HEK293 (cell line): ENCODE measurements at regions not wholly inside any gene's neighbourhood (a gene's known extent, or its start where the extent isn't known, plus 50 kb on each side); places are given as distances from the start of the nearest gene placed in this dataset.

Experiments used
- CTCF ChIA-PET: fragments of 350-600 bp; formaldehyde crosslinking; extraction: SDS; loops from one replicate; lab custom pipeline; 2021; ENCODE audit warnings: antibody characterized with exemption; lab: Yijun Ruan, JAX
- POLR2A ChIA-PET: fragments of 300-600 bp; formaldehyde crosslinking; extraction: SDS; loops from one replicate; lab custom pipeline; 2020; ENCODE audit warnings: antibody characterized with exemption, inconsistent platforms; lab: Yijun Ruan, JAX
- H3K27ac ChIP-seq: fragments of 200-500 bp; sonication (Bioruptor generic); 2 replicates; pipeline ENCODE4 v1.5.1; 2014; ENCODE audit warnings: low read depth, low read length, control low read depth, inconsistent platforms; ENCODE audit errors: extremely low read depth
- H3K36me3 ChIP-seq, 2 experiments: fragments of 200-500 bp in 1 of 2; sonication (Bioruptor generic) in 1 of 2; 1 replicate in 1 of 2; 2 replicates in 1 of 2; pipeline ENCODE4 v1.5.1; 2014 to 2017; ENCODE audit warnings: inconsistent platforms in 2 of 2, low read length in 2 of 2; ENCODE audit not compliant: control insufficient read depth in 2 of 2, insufficient read depth in 1 of 2
- H3K4me1 ChIP-seq: fragments of 200-500 bp; sonication (Bioruptor generic); 2 replicates; pipeline ENCODE4 v1.5.1; 2014; ENCODE audit warnings: mild to moderate bottlenecking, low read length, inconsistent platforms; ENCODE audit not compliant: control insufficient read depth, insufficient read depth
- H3K4me3 ChIP-seq: 2 replicates; pipeline ENCODE4 v1.5.1; 2011; ENCODE audit warnings: low read depth, mild to moderate bottlenecking, control low read depth, low read length, moderate library complexity
- H3K9me3 ChIP-seq: fragments of 200-500 bp; sonication (Bioruptor generic); 2 replicates; pipeline ENCODE4 v1.5.1; 2014; ENCODE audit warnings: low read depth, low read length, inconsistent platforms; ENCODE audit not compliant: control insufficient read depth, insufficient read depth
- ATF2 ChIP-seq: fragments of 450-650 bp; formaldehyde crosslinking; IDR thresholded peaks from 2 replicates; pipeline ENCODE4 v1.5.1; 2016; ENCODE audit warnings: missing biosample characterization, missing genetic modification characterization, low read depth
- CTCF ChIP-seq: fragments of 450-650 bp; formaldehyde crosslinking; IDR thresholded peaks from 2 replicates; pipeline ENCODE4 v1.5.1; 2016; ENCODE audit warnings: missing biosample characterization, missing genetic modification characterization
- ELK4 ChIP-seq: IDR thresholded peaks from 2 replicates; pipeline ENCODE4 v1.6.1; 2011; ENCODE audit warnings: mild to moderate bottlenecking, low read depth, low read length, borderline replicate concordance
- MYNN ChIP-seq: fragments of 450-650 bp; formaldehyde crosslinking; IDR thresholded peaks from 2 replicates; pipeline ENCODE4 v1.5.1; 2016; ENCODE audit warnings: missing biosample characterization, missing genetic modification characterization, borderline replicate concordance
- SP3 ChIP-seq: fragments of 450-650 bp; formaldehyde crosslinking; IDR thresholded peaks from 2 replicates; pipeline ENCODE4 v1.5.1; 2016; ENCODE audit warnings: missing biosample characterization, missing genetic modification characterization
- ZBTB8A ChIP-seq: fragments of 450-650 bp; formaldehyde crosslinking; IDR thresholded peaks from 2 replicates; pipeline ENCODE4 v1.5.1; 2016; ENCODE audit warnings: missing biosample characterization, missing genetic modification characterization
- ZFP37 ChIP-seq: fragments of 450-650 bp; formaldehyde crosslinking; IDR thresholded peaks from 2 replicates; pipeline ENCODE4 v1.5.1; 2016; ENCODE audit warnings: missing biosample characterization, missing genetic modification characterization
- ZNF10 ChIP-seq: fragments of 450-650 bp; formaldehyde crosslinking; IDR thresholded peaks from 2 replicates; pipeline ENCODE4 v1.5.1; 2017; ENCODE audit warnings: missing biosample characterization, missing genetic modification characterization
- ZNF112 ChIP-seq: fragments of 450-650 bp; formaldehyde crosslinking; IDR thresholded peaks from 2 replicates; pipeline ENCODE4 v1.5.0; 2017; ENCODE audit warnings: missing biosample characterization, missing genetic modification characterization
- ZNF121 ChIP-seq: fragments of 450-650 bp; formaldehyde crosslinking; IDR thresholded peaks from 2 replicates; pipeline ENCODE4 v1.5.1; 2016; ENCODE audit warnings: missing biosample characterization, missing genetic modification characterization
- ZNF138 ChIP-seq: fragments of 450-650 bp; formaldehyde crosslinking; IDR thresholded peaks from 2 replicates; pipeline ENCODE4 v1.5.1; 2016; ENCODE audit warnings: missing biosample characterization, missing genetic modification characterization, borderline replicate concordance
- ZNF146 ChIP-seq: fragments of 450-650 bp; formaldehyde crosslinking; IDR thresholded peaks from 2 replicates; pipeline ENCODE4 v1.5.1; 2016; ENCODE audit warnings: missing biosample characterization, missing genetic modification characterization
- ZNF157 ChIP-seq: fragments of 450-650 bp; formaldehyde crosslinking; IDR thresholded peaks from 2 replicates; pipeline ENCODE4 v1.5.1; 2016; ENCODE audit warnings: missing biosample characterization, missing genetic modification characterization
- ZNF211 ChIP-seq: fragments of 450-650 bp; formaldehyde crosslinking; IDR thresholded peaks from 2 replicates; pipeline ENCODE4 v1.5.1; 2016; ENCODE audit warnings: low read depth, missing biosample characterization, missing genetic modification characterization
- ZNF223 ChIP-seq: fragments of 450-650 bp; formaldehyde crosslinking; IDR thresholded peaks from 2 replicates; pipeline ENCODE4 v1.5.1; 2016; ENCODE audit warnings: missing biosample characterization, missing genetic modification characterization
- ZNF23 ChIP-seq: fragments of 450-650 bp; formaldehyde crosslinking; IDR thresholded peaks from 2 replicates; pipeline ENCODE4 v1.5.1; 2016; ENCODE audit warnings: missing biosample characterization, missing genetic modification characterization, borderline replicate concordance
- ZNF292 ChIP-seq: fragments of 450-650 bp; formaldehyde crosslinking; IDR thresholded peaks from 2 replicates; pipeline ENCODE4 v1.5.1; 2016; ENCODE audit warnings: low read depth, missing biosample characterization, missing genetic modification characterization, borderline replicate concordance
- ZNF302 ChIP-seq: fragments of 450-650 bp; formaldehyde crosslinking; IDR thresholded peaks from 2 replicates; pipeline ENCODE4 v1.5.1; 2016; ENCODE audit warnings: missing biosample characterization, missing genetic modification characterization, low read depth
- ZNF514 ChIP-seq: fragments of 450-650 bp; formaldehyde crosslinking; IDR thresholded peaks from 2 replicates; pipeline ENCODE4 v1.5.1; 2016; ENCODE audit warnings: missing biosample characterization, missing genetic modification characterization
- ZNF544 ChIP-seq: fragments of 450-650 bp; formaldehyde crosslinking; IDR thresholded peaks from 2 replicates; pipeline ENCODE4 v1.5.0; 2017; ENCODE audit warnings: missing biosample characterization, missing genetic modification characterization
- ZNF571 ChIP-seq: fragments of 450-650 bp; formaldehyde crosslinking; IDR thresholded peaks from 2 replicates; pipeline ENCODE4 v1.5.0; 2017; ENCODE audit warnings: missing biosample characterization, missing genetic modification characterization
- ZNF596 ChIP-seq: fragments of 450-650 bp; IDR thresholded peaks from 2 replicates; pipeline ENCODE4 v1.5.0; 2018; ENCODE audit warnings: missing biosample characterization, mild to moderate bottlenecking, missing genetic modification characterization, moderate library complexity
- ZNF600 ChIP-seq: fragments of 450-650 bp; formaldehyde crosslinking; IDR thresholded peaks from 2 replicates; pipeline ENCODE4 v1.5.1; 2016; ENCODE audit warnings: missing biosample characterization, missing genetic modification characterization
- ZNF658 ChIP-seq: fragments of 450-650 bp; formaldehyde crosslinking; IDR thresholded peaks from 2 replicates; pipeline ENCODE4; 2016; ENCODE audit warnings: missing biosample characterization, missing genetic modification characterization
- ZNF660 ChIP-seq: fragments of 450-650 bp; IDR thresholded peaks from 2 replicates; pipeline ENCODE4 v1.5.1; 2018; ENCODE audit warnings: missing biosample characterization, mild to moderate bottlenecking, missing genetic modification characterization
- ZNF701 ChIP-seq: fragments of 450-650 bp; formaldehyde crosslinking; IDR thresholded peaks from 2 replicates; pipeline ENCODE4 v1.5.1; 2016; ENCODE audit warnings: missing biosample characterization, missing genetic modification characterization
- ZNF707 ChIP-seq: fragments of 450-650 bp; formaldehyde crosslinking; IDR thresholded peaks from 2 replicates; pipeline ENCODE4 v1.5.1; 2016; ENCODE audit warnings: missing biosample characterization, missing genetic modification characterization
- ZSCAN4 ChIP-seq: fragments of 450-650 bp; formaldehyde crosslinking; IDR thresholded peaks from 2 replicates; pipeline ENCODE4 v1.5.1; 2017; ENCODE audit warnings: missing biosample characterization, missing genetic modification characterization
- ZSCAN5A ChIP-seq: fragments of 450-650 bp; formaldehyde crosslinking; IDR thresholded peaks from 2 replicates; pipeline ENCODE4 v1.5.1; 2016; ENCODE audit warnings: missing biosample characterization, missing genetic modification characterization

- Histone ChIP-seq H3K9me3 (no peaks in the 10 kb centered on the region), H3K4me3 (no peak overlapping the region), H3K4me1 (no peaks in the 10 kb centered on the region), H3K27ac (no peak overlapping the region), H3K36me3 (no peaks in the 10 kb centered on the region)
- ChIA-PET POLR2A (no interaction called here), CTCF (interaction anchor here (0.8 kb wide), 1 partner anchor 68 kb away, joined by 3 read pairs; no protein-coding TSS in a partner anchor)
- TF ChIP-seq SP3 (no peak), ZSCAN4 (tag by site-specific recombination) (no peak), ZNF701 (tag by site-specific recombination) (no peak), ZNF544 (tag by site-specific recombination) (no peak), ZNF10 (no peak), ZNF658 (tag by site-specific recombination) (no peak), ATF2 (tag by site-specific recombination) (no peak), ZNF146 (no peak), ZNF514 (tag by site-specific recombination) (no peak), ZFP37 (tag by site-specific recombination) (no peak), ELK4 (no peak), ZBTB8A (tag by site-specific recombination) (no peak), MYNN (no peak), ZNF600 (tag by site-specific recombination) (no peak), ZNF112 (tag by site-specific recombination) (no peak), ZNF302 (no peak), ZNF660 (tag by site-specific recombination) (no peak)
These were observed 92.8 kb downstream of the CAVIN4 start for GRCh38 chr9:100670719-100671118.

GRCh38 chr9:100671898-100672297, 94.0 kb downstream of the CAVIN4 start:
- POLR2A ChIA-PET = no interaction called here
- H3K36me3 ChIP-seq = no peaks in the 10 kb centered on the region
- CTCF ChIA-PET = no interaction called here
- TF ChIP-seq ZNF707 (tag by site-specific recombination) (no peak), ZNF211 (tag by site-specific recombination) (no peak), ZSCAN5A (tag by site-specific recombination) (no peak), ZNF121 (tag by site-specific recombination) (no peak), ATF2 (tag by site-specific recombination) (no peak), ZNF292 (tag by site-specific recombination) (no peak), ZNF138 (tag by site-specific recombination) (no peak), ZNF571 (no peak), ZNF23 (tag by site-specific recombination) (no peak), CTCF (tag by site-specific recombination) (no peak), ZNF223 (tag by site-specific recombination) (no peak), ZNF596 (tag by site-specific recombination) (no peak), ZNF157 (no peak), ZNF544 (tag by site-specific recombination) (no peak)

More at GRCh38 chr9:100671898-100672297, 94.0 kb downstream of the CAVIN4 start:
- no peaks in the 10 kb centered on the region for H3K9me3 ChIP-seq
- no peaks in the 10 kb centered on the region for H3K4me1 ChIP-seq
- no peak overlapping the region for H3K4me3 ChIP-seq
- H3K27ac ChIP-seq = no peak overlapping the region
